HEK293 (cell line): ENCODE measurements at regions not wholly inside any gene's neighbourhood (a gene's known extent, or its start where the extent isn't known, plus 50 kb on each side); places are given as distances from the start of the nearest gene placed in this dataset.
A peak's percentile ranks its signal among the peaks of the same experiment; 100 is the strongest.

ENCODE experiments used
- CTCF ChIA-PET: fragments of 350-600 bp; formaldehyde crosslinking; extraction: SDS; loops from one replicate; lab custom pipeline; 2021; ENCODE audit warnings: antibody characterized with exemption; lab: Yijun Ruan, JAX
- POLR2A ChIA-PET: fragments of 300-600 bp; formaldehyde crosslinking; extraction: SDS; loops from one replicate; lab custom pipeline; 2020; ENCODE audit warnings: antibody characterized with exemption, inconsistent platforms; lab: Yijun Ruan, JAX
- H3K27ac ChIP-seq: fragments of 200-500 bp; sonication (Bioruptor generic); 2 replicates; pipeline ENCODE4 v1.5.1; 2014; ENCODE audit warnings: low read depth, low read length, control low read depth, inconsistent platforms; ENCODE audit errors: extremely low read depth
- H3K36me3 ChIP-seq, 2 experiments: fragments of 200-500 bp in 1 of 2; sonication (Bioruptor generic) in 1 of 2; 1 replicate in 1 of 2; 2 replicates in 1 of 2; pipeline ENCODE4 v1.5.1; 2014 to 2017; ENCODE audit warnings: inconsistent platforms in 2 of 2, low read length in 2 of 2; ENCODE audit not compliant: control insufficient read depth in 2 of 2, insufficient read depth in 1 of 2
- H3K4me1 ChIP-seq: fragments of 200-500 bp; sonication (Bioruptor generic); 2 replicates; pipeline ENCODE4 v1.5.1; 2014; ENCODE audit warnings: mild to moderate bottlenecking, low read length, inconsistent platforms; ENCODE audit not compliant: control insufficient read depth, insufficient read depth
- H3K4me3 ChIP-seq: 2 replicates; pipeline ENCODE4 v1.5.1; 2011; ENCODE audit warnings: low read depth, mild to moderate bottlenecking, control low read depth, low read length, moderate library complexity
- H3K9me3 ChIP-seq: fragments of 200-500 bp; sonication (Bioruptor generic); 2 replicates; pipeline ENCODE4 v1.5.1; 2014; ENCODE audit warnings: low read depth, low read length, inconsistent platforms; ENCODE audit not compliant: control insufficient read depth, insufficient read depth
- ATF2 ChIP-seq: fragments of 450-650 bp; formaldehyde crosslinking; IDR thresholded peaks from 2 replicates; pipeline ENCODE4 v1.5.1; 2016; ENCODE audit warnings: missing biosample characterization, missing genetic modification characterization, low read depth
- OVOL3 ChIP-seq: fragments of 450-650 bp; formaldehyde crosslinking; IDR thresholded peaks from 2 replicates; pipeline ENCODE4 v1.5.1; 2016; ENCODE audit warnings: missing biosample characterization, missing genetic modification characterization
- PBX3 ChIP-seq: sonication (generic); formaldehyde crosslinking; IDR thresholded peaks from 2 replicates; pipeline ENCODE4 v1.8.1; 2022; ENCODE audit warnings: mild to moderate bottlenecking, moderate library complexity, missing genetic modification reagents
- YY1 ChIP-seq: fragments of 450-650 bp; formaldehyde crosslinking; IDR thresholded peaks from 2 replicates; pipeline ENCODE4 v1.5.1; 2018; ENCODE audit warnings: missing biosample characterization, missing genetic modification characterization
- ZBTB17 ChIP-seq: fragments of 450-650 bp; formaldehyde crosslinking; IDR thresholded peaks from 2 replicates; pipeline ENCODE4 v1.5.1; 2016; ENCODE audit warnings: missing biosample characterization, missing genetic modification characterization
- ZBTB21 ChIP-seq: fragments of 450-650 bp; formaldehyde crosslinking; IDR thresholded peaks from 2 replicates; pipeline ENCODE4 v1.5.1; 2017; ENCODE audit warnings: missing biosample characterization, missing genetic modification characterization
- ZBTB49 ChIP-seq: fragments of 450-650 bp; formaldehyde crosslinking; IDR thresholded peaks from 2 replicates; pipeline ENCODE4 v1.5.1; 2016; ENCODE audit warnings: missing biosample characterization, missing genetic modification characterization, low read depth
- ZNF114 ChIP-seq: fragments of 450-650 bp; formaldehyde crosslinking; IDR thresholded peaks from 2 replicates; pipeline ENCODE4 v1.5.0; 2017; ENCODE audit warnings: missing biosample characterization, missing genetic modification characterization
- ZNF121 ChIP-seq: fragments of 450-650 bp; formaldehyde crosslinking; IDR thresholded peaks from 2 replicates; pipeline ENCODE4 v1.5.1; 2016; ENCODE audit warnings: missing biosample characterization, missing genetic modification characterization
- ZNF133 ChIP-seq: fragments of 450-650 bp; formaldehyde crosslinking; IDR thresholded peaks from 2 replicates; pipeline ENCODE4 v1.5.1; 2016; ENCODE audit warnings: missing biosample characterization, missing genetic modification characterization
- ZNF155 ChIP-seq: fragments of 450-650 bp; formaldehyde crosslinking; IDR thresholded peaks from 2 replicates; pipeline ENCODE4 v1.5.1; 2016; ENCODE audit warnings: missing biosample characterization, missing genetic modification characterization
- ZNF16 ChIP-seq: fragments of 450-650 bp; formaldehyde crosslinking; IDR thresholded peaks from 2 replicates; pipeline ENCODE4 v1.5.1; 2016; ENCODE audit warnings: low read depth, missing biosample characterization, missing genetic modification characterization
- ZNF433 ChIP-seq: fragments of 450-650 bp; formaldehyde crosslinking; IDR thresholded peaks from 2 replicates; pipeline ENCODE4 v1.5.1; 2016; ENCODE audit warnings: missing biosample characterization, missing genetic modification characterization, low read depth
- ZNF707 ChIP-seq: fragments of 450-650 bp; formaldehyde crosslinking; IDR thresholded peaks from 2 replicates; pipeline ENCODE4 v1.5.1; 2016; ENCODE audit warnings: missing biosample characterization, missing genetic modification characterization
- ZSCAN23 ChIP-seq: fragments of 450-650 bp; formaldehyde crosslinking; IDR thresholded peaks from 2 replicates; pipeline ENCODE4 v1.5.1; 2016; ENCODE audit warnings: missing biosample characterization, missing genetic modification characterization

- TF ChIP-seq ZNF155 (tag by site-specific recombination): no peak
- TF ChIP-seq OVOL3 (tag by site-specific recombination): no peak
- TF ChIP-seq ZNF16: no peak
- no peak for TF ChIP-seq ATF2 (tag by site-specific recombination)
These were observed 124.1 kb upstream of the DST start (continued) for GRCh38 chr6:56766806-56767178.

GRCh38 chr6:56766139-56766805 is 123.6 kb upstream of the DST start:
- POLR2A ChIA-PET: interaction anchor here (0.5 to 1.1 kb wide), 3 partner anchors 55 to 76 kb away, joined by 3 read pairs; no protein-coding TSS in a partner anchor

GRCh38 chr6:56765494-56765893 is 122.8 kb upstream of the DST start:
- Histone ChIP-seq H3K4me3 (no peak overlapping the region), H3K27ac (no peak overlapping the region), H3K4me1 (peaks cover 3% of the 10 kb centered on the region), H3K9me3 (no peaks in the 10 kb centered on the region), H3K36me3 (no peaks in the 10 kb centered on the region)
- POLR2A ChIA-PET: interaction anchor here (1.1 kb wide), 1 partner anchor 77 kb away, joined by 3 read pairs; no protein-coding TSS in a partner anchor
- TF ChIP-seq ZBTB21 (tag by site-specific recombination) (no peak), ZNF707 (tag by site-specific recombination) (no peak), ZSCAN23 (tag by site-specific recombination) (no peak), YY1 (no peak), ZNF433 (tag by site-specific recombination) (no peak), ZNF114 (tag by site-specific recombination) (no peak), ZNF121 (no peak), ZBTB49 (tag by site-specific recombination) (no peak)
- CTCF ChIA-PET: interaction anchor here (0.8 to 1.7 kb wide), 3 partner anchors 15 to 81 kb away, joined by 3 to 6 read pairs (median 5); no protein-coding TSS in a partner anchor

More at GRCh38 chr6:56766139-56766805, 123.6 kb upstream of the DST start:
- peaks cover 3% of the 10 kb centered on the region for H3K4me1 ChIP-seq
- no peak overlapping the region for H3K4me3 ChIP-seq
- no peak for TF ChIP-seq ZNF133 (tag by site-specific recombination)
- TF ChIP-seq PBX3 (CRISPR knock-in tag): no peak
- TF ChIP-seq ZBTB17 (tag by site-specific recombination): peak; percentile 30; the same call in 1 of the 2 replicates
- CTCF ChIA-PET: interaction anchor here (0.6 to 2.1 kb wide), 7 partner anchors 9 to 196 kb away, joined by 3 to 10 read pairs (median 4); no protein-coding TSS in a partner anchor
- H3K27ac ChIP-seq: no peak overlapping the region
- no peaks in the 10 kb centered on the region for H3K9me3 ChIP-seq
- H3K36me3 ChIP-seq: no peaks in the 10 kb centered on the region
